NCI-H2227 (cell line): ENCODE measurements at regions not wholly inside any gene's neighbourhood (a gene's known extent, or its start where the extent isn't known, plus 50 kb on each side); places are given as distances from the start of the nearest gene placed in this dataset.
"Not testable (repeated sequence)": the region's sequence is repeated elsewhere in the genome, so short reads cannot be mapped to it uniquely, and the experiment has no call there.

Experiments used
- DNase-seq: peaks from one replicate; lab custom pipeline; 2025; ENCODE audit not compliant: unreplicated experiment; lab: John Stamatoyannopoulos, UW

DNA sequence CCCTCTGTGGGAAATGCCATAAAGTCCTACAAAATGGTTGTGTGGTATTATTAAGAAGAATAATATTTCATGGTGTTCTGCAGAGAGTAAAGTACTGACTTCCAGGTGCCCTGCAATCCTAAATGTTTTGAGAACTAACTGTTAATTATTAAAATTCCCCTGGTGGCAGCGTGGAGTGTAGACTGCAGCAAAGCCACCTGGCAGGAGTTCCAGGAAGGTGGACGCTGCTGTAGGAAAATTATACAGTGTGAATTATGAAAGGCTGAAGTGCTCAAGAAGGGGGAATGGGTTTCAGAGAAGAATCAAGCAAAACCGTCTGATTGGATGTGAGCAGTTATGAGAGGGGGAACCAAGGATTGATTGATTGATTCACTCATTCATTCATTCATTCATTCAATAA lies 572.4 kb upstream of the PPP2R3A start:
- no peak for DNase-seq

DNA sequence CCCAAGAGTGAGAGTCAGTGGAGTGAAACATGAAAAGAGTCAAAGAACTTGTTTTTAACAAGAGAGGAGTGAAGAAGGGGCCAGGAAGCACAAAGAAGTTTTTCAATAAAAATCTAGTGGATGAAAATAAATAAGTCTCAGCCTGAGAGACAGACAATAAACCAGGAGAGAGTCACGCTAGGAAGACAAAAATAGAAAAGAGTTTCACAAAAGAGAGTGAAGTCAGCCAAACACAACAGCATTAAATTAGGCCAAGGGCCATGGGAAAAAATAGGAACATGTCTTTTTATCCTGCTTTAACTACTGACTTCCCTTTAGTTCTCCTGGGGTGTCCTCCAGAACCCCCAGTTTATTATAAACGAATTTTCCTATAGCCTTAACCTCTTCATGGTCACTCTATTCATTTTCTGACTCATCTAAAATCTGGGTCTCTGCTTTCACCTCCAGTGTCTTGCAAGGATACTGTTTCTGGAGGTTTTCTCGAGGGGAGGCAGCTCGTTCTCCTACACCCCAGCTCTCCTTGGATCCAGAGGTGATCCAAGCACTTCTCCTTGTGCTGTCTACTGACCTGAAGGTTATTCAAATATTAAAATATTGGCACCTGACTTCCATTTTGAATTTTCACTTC lies 571.5 kb upstream of the PPP2R3A start:
- DNase-seq, result no peak

DNA sequence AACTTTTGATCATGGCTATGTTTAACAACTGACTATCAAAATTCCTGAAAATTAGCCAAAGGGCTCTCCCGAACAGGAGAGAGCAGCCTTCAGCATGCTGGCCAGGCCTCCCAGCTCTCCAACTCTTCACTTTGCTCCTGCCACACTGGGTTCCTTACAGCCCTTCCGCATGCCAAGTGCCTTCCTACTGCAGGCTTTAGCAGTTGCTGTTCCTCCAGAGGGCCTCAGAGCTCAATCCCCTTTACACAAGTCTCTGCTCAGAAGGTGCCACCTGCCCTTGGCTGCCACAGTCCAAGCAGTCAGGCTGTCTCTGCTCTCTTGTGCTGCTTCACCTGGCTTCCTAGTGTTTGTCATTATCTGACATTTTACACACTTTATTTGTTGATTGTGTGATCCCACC lies 553.1 kb upstream of the PPP2R3A start:
- DNase-seq, result no peak

DNA sequence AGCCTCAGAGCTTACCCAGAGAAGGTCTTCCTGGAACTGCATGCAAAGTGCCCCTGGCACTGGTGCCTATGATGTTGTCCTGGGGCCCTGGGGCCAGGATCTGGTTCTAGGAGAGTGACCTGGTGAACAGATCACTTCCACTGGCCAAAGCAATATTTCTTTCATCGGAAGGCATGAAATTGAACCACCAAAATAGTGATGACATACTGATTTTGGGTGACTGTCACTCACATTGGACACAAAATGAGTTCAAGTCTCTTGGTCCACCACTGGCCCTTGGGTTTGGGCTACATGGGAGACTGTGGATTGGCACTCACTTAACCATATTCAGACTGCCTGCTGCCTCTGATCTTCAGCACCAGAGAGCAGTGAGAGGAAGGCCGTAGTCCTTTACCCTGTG lies 549.3 kb upstream of the PPP2R3A start:
- no peak for DNase-seq

DNA sequence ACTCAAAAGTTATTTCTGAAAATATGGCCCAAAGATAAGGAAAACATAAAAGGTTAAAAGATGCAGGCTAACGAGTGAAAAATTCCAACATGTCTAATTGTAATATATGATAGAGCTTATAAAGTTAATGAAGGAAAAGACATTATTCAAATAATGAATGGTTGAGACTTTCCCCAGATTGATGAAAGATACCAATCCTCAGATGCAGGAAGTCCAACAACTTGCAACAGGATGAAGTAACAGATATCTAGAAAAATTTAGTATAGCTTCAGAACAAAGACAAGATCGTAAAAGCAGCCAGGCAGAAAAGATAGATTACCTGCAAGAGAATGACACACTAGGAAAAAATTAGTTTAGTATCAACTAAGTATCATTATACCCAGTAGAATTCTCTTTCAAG lies 546.4 kb upstream of the PPP2R3A start:
- DNase-seq, result no peak

DNA sequence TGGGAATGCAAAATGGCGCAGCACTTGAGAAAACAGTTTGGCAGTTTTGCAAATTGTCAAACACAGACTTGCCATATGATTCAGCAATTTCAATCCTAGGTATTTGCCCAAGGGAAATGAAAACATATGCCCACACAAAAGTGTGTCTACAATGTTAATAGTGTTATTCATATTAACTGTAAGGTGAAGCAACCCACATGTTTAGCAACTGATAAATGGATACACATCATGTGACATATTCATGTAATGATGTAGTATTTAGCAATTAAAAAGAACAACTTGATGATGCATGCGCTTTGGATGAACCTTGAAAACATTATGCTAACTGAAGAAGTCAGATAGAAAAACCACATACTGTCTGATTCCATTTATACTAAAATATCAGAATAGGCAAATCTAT lies 539.0 kb upstream of the PPP2R3A start:
- DNase-seq, result no peak

DNA sequence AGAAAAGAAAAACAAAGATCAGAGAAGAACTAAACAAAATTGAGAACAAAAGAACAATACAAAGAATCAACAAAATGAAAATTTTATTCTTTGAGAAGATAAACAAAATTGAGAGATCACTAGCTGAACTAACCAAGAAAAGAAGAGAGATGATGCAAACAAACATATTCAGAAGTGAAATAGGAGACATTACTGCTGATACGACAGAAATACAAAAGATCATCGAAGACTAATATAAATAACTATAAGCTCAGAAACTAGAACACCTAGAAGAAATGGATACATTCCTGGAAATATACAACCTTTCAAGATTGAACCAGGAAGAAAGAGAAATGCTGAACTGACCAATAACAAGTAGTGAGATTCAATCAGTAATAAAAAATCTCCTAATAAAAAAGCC lies 533.1 kb upstream of the PPP2R3A start:
- no peak for DNase-seq

DNA sequence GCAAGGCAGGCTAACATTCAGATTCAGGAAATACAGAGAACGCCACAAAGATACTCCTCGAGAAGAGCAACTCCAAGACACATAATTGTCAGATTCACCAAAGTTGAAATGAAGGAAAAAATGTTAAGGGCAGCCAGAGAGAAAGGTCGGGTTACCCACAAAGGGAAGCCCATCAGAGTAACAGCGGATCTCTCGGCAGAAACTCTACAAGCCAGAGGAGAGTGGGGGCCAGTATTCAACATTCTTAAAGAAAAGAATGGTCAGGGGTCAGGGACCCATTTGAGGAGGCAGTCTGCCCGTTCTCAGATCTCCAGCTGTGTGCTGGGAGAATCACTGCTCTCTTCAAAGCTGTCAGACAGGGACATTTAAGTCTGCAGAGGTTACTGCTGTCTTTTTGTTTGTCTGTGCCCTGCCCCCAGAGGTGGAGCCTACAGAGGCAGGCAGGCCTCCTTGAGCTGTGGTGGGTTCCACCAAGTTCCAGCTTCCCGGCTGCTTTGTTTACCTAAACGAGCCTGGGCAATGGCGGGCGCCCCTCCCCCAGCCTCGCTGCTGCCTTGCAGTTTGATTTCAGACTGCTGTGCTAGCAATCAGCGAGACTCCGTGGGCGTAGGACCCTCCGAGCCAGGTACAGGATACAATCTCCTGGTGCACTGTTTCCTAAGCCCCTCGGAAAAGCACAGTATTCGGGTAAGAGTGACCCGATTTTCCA lies 526.5 kb upstream of the PPP2R3A start:
- not testable (repeated sequence) for DNase-seq

DNA sequence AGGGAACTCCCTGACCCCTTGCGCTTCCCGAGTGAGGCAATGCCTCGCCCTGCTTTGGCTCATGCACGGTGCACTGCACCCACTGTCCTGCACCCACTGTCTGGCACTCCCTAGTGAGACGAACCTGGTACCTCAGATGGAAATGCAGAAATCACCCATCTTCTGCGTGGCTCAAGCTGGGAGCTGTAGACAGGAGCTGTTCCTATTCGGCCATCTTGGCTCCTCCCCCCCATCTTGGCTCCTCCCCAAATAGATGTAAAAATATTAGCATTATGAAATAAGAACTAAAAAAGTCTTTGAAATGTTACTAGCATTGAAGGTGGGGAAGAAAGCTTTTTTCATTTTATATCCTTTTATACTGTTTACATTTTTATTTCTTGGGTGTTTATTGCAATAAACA lies 525.9 kb upstream of the PPP2R3A start:
- peak; percentile 4 for DNase-seq

DNA sequence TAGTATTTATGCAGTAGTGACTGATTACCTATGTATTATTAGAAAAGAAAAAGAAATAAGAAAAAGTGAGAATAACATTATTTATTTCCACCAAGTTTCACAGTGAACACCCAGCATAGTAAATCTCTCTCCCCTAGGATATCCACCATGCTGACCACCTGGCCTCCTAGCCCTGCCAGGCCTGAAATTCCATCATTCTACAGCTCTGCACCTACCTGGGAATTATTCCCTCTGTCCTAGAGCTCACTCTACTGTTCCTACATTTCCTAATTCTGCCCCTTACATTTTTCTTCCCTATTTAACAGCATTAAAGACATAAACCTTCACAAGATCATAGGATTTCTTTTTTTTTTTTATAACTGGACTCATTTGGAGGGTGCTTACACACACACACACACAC lies 525.3 kb upstream of the PPP2R3A start:
- no peak for DNase-seq

DNA sequence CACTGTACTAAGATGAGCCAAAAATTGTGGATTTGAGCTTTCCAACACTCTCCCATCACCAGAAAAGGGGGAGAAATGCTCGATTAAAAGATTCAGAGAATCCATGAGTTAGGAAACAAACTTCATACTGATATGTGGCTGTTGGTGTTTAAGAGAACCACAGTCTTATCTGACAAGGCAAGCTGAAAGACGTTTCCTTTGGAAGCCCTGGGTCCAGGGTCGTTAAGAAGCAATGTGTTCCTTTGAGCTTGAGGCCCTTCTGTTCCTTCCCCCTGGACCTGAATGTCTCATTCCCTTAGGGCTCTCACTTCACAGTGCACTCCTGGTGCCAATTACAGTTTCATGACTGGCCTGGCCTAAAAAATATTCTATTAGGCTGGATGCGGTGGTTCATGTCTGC lies 524.8 kb upstream of the PPP2R3A start:
- no peak for DNase-seq

DNA sequence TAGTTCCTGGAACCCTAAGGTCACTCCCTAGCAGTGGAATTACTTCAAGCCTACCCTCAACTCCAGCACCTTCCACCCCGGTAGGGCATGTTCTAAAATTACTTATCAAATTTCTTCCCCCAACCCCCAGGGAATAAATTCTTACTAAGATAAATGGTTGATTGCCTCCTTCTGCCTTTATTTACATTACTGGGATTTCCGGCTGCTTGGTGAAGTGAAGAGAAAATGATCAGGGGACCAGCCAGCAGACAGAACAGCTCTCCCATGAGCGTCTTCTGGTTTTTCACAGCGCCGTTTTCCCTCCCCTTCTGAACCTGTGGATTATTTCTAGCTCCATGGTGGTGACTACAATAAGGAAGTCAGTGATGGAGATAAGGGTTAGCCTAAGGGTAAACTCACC lies 521.5 kb upstream of the PPP2R3A start:
- no peak for DNase-seq

DNA sequence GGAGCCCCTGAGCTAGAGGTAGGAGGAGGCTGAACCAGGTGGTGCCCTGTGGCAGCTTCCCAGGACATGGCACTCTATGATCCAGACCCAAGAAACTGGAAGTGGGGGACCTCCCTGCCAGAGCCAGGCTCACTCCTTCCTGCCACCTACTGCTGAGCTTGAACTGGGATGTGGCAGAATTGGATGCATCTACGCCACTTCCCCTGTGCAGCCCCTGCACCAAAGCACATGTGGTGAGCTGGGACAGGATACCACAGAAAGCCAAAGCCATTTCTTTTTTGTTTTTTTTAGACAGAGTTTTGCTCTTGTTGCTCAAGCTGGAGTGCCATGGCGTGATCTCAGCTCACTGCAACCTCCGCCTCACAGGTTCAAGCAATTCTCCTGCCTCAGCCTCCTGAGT lies 518.0 kb upstream of the PPP2R3A start:
- no peak for DNase-seq

DNA sequence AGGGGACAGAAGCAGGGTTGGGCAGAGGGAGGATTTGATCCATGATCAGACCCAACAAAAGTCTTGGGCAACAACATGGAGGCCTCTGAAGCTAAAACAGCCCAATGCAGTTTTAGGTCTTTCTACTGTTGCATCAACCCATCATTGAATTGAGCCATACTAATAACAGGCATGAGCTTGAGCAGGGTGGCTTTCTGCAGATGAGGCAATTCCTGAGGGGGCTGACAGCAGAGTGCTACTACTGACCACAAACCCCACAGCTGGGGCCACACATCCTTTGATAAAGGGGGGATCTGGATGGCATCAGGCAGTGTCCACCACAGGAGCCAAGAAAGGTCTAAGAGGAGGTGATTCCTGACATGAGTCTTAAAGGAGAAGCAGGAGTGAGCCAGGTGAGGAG lies 517.0 kb upstream of the PPP2R3A start:
- DNase-seq, result no peak

DNA sequence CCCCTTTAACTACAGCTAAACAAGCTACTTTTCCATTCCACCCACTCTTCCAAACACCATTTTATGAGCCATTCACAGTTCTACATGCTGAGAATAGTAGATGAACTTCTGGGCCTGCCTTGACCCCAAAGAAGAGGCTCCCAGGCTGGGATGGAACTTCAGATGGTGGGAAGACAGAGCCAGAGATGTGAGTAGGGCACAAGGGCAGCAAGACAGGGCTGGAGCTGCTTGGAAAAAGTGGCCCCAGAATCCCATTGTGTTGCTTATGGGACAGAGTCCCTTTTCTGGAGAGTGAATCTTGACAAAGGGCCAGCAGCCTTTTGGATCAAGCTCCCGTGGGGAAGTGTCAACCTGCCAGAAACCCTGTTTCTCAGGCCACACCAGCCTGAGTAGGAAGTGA lies 516.5 kb upstream of the PPP2R3A start:
- no peak for DNase-seq

DNA sequence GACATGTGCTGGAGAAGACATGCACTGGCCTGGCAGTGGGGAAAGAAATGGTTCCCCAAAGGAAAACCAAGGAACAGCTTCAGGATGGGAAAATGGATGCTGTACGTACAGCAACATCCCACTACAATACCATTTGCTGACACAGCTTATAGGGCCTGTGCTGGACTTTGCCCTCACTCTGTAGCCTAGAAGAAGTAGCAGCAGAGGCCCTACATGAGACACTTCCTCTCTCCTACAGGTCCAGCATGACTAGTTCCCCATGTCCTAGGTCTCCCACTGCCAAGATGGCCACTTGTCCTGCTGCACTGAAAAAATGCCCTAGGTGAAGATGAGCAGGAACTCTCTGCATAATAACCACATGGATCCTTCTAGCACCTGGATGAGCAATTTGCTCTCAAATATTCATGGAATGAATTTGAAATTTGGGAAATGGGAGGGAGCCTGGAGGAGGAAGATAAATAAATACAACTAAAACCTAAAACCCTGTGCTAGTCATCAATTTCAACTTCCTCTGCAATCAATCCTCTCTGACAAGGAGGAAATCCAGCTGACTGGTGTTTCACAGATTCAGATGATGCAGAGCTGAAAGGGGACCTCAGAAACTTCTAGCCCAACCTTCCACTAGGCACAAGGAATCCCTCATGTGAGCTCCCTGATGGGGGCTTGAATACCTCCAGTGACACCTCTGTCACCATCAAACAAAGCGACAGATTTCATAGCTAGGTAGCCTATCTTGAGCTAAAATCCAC lies 514.3 kb upstream of the PPP2R3A start:
- DNase-seq, result no peak

DNA sequence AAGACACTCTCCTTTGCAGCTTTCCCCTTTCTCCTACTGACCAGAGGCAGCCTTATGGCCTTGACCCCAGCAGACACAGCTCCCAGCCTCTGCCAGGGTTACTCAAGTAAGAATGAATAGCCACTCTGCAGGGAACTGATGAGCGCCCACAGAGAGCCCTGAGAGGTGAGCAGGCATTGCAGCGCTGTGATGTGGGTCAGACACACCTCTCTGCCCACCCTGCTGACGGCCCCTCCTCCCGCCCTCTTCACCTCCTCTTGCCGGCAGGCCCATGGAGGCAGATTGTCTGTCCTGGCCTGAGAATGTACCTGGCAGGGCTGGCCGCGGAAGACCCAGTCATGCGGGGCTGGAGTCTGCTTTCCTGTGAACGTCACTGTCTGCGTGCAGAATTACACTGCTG lies 512.6 kb upstream of the PPP2R3A start:
- no peak for DNase-seq

DNA sequence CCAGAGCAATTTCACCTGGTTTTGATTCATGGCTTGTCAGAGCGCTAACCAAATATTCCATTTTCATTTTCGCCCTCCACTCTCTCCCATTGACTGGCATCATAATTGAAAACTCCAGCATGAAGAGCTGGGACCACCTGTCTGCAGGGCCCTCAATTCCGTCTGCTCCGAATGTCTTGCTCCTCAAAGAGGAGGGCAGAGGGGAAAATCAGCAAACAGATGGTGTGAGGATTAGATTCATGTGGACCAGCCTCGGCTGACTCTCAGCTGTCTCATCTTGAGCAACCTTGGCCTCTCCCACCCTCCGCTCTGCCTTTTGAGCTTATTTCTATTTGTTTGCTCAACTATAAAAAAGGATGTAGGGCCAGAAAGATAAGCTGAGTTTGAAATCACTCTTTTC lies 512.2 kb upstream of the PPP2R3A start:
- no peak for DNase-seq

DNA sequence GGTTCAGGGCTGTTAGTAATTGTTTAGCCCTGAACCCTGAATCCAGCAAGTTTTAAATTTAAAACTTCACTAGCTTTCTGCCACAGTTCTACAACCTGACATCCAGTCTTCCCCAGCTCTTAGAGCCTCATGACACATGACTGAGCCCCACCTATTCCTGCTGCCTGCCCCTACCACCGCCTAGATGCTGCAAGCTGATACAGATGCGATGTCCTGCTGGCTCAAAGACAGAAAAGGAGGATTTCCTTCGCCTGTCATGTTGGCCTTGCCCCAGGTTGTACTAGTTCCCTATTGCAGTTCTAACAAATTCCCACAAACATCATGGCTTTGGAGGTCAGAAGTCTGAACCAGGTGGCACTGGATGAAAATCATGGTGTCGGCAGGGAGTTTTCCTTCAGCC lies 510.6 kb upstream of the PPP2R3A start:
- no peak for DNase-seq

DNA sequence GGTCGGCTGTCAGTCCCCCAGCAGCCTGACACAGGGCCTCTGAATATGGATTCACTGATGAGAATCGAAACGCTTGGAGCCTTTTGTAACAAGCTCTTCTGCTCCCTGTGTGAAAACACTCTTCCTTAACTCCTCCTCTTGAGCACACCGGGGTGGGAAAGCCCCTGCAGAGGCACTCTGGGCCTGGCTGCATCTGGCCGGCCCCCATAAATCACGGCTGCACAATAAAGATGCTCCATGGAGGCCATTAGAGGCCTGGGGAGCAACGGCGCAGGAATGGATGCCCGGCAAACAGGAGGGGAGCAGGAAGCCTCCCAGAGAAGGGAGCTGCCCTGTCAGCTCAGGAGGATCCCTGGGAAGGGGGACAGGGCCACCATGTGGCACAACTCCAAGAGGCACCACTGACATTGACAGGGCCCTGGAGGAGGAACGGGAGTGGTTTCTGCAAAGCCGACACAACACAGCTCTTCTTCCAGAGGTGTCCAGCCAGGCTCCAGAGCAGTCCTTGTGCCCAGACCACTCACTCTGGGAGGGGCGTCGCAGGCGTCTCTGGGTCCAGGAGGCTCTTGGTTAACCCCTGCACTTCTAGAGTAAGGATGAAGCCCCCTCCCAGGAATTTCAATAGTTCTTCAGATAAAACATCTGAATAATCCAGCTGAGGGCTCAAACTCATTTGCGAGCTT lies 509.3 kb upstream of the PPP2R3A start:
- DNase-seq, result peak; percentile 66

DNA sequence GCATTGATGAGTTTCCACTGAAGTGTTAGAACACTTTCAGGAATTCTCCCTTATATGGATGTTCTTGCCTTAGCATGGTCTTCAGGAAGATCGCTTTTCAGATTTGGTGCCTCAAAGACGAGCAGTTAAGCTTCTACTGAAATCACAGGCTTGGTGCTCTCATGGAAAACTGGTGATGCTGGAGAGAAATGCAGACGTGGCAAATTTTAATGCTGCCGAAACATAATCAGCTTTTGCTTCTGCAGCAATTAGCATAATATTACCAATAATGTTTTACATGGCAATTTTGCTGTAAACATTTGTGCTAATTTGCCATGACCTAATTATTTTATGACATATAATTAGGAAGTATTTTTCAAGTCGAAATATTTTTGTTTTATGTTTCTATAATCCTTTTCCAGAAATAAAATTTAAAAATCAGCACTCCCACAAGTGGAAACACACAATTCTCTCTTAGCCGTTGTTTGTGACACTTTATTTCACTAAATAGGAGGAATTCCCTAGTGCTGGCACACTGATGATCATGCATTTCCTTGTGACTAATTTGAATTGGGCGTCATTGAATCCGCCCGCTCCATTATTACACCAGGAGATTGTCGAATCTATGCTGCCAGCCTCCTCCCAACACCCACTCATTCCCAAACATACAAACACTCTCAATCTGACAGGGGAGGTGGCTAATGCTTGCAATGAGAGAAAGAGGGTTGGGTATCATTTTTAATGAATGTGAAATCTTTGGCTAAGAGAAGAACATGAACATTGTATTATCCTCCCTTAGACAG lies 506.8 kb upstream of the PPP2R3A start:
- DNase-seq, result no peak
